Liver (tissue), 8 donors: ENCODE measurements at regions not wholly inside any gene's neighbourhood (a gene's known extent, or its start where the extent isn't known, plus 50 kb on each side); places are given as distances from the start of the nearest gene placed in this dataset.

ENCODE experiments used
- DNase-seq: peaks from one replicate; pipeline ENCODE4 v3.0.0-alpha.2; 2017; ENCODE audit warnings: low spot score
- H3K27ac ChIP-seq, 2 donors: one replicate each; pipeline ENCODE4 v1.7.0; 2013; ENCODE audit warnings: inconsistent platforms in 2 of 2, low read length in 2 of 2, control low read depth in 1 of 2, low read depth in 1 of 2, mild to moderate bottlenecking in 1 of 2
- H3K27me3 ChIP-seq, 4 donors: one replicate each; pipeline versions ENCODE4 v1.6.1 to v1.7.0; 2013; ENCODE audit warnings: low read length in 3 of 4, inconsistent platforms in 1 of 4, mild to moderate bottlenecking in 1 of 4, moderate library complexity in 1 of 4; ENCODE audit not compliant: control insufficient read depth in 4 of 4, insufficient read depth in 4 of 4
- H3K36me3 ChIP-seq, 4 donors: one replicate each; pipeline versions ENCODE4 v1.6.1 to v1.7.0; 2013; ENCODE audit warnings: low read length in 3 of 4, mild to moderate bottlenecking in 3 of 4, low read depth in 1 of 4, moderate library complexity in 1 of 4; ENCODE audit not compliant: control insufficient read depth in 4 of 4, insufficient read depth in 3 of 4
- H3K4me1 ChIP-seq, 4 donors: one replicate each; pipeline versions ENCODE4 v1.6.1 to v1.7.0; 2013; ENCODE audit warnings: low read length in 3 of 4, mild to moderate bottlenecking in 3 of 4, moderate library complexity in 1 of 4; ENCODE audit not compliant: control insufficient read depth in 4 of 4, insufficient read depth in 4 of 4
- H3K4me3 ChIP-seq, 3 donors: one replicate each; pipeline versions ENCODE4 v1.6.1 to v1.7.0; 2013; ENCODE audit warnings: low read length in 3 of 3, control low read depth in 1 of 3, low read depth in 1 of 3, mild to moderate bottlenecking in 1 of 3
- H3K9ac ChIP-seq, 2 donors: one replicate each; pipeline ENCODE4 v1.7.0; 2013; ENCODE audit warnings: low read length in 2 of 2, mild to moderate bottlenecking in 2 of 2, moderate library complexity in 2 of 2, control low read depth in 1 of 2, low read depth in 1 of 2
- H3K9me3 ChIP-seq, 4 donors: one replicate each; pipeline versions ENCODE4 v1.6.1 to v1.7.0; 2013; ENCODE audit warnings: low read length in 3 of 4; ENCODE audit not compliant: control insufficient read depth in 4 of 4
- ATF3 ChIP-seq: IDR thresholded peaks from 2 replicates; pipeline ENCODE4 v1.6.1; 2016; ENCODE audit warnings: antibody characterized with exemption
- CTCF ChIP-seq: fragments of 150-350 bp; IDR thresholded peaks from 2 replicates; pipeline ENCODE4 v1.5.1; 2017; ENCODE audit warnings: improper control_type of control experiment, low read depth, low read length; ENCODE audit not compliant: missing input control
- EGR1 ChIP-seq, 2 donors: IDR thresholded peaks; 2 replicates each; pipeline ENCODE4 v1.6.1; 2016 to 2018; ENCODE audit warnings: antibody characterized with exemption in 2 of 2, low read depth in 2 of 2
- FOXA1 ChIP-seq: IDR thresholded peaks from 2 replicates; pipeline ENCODE4 v1.6.1; 2016; ENCODE audit warnings: antibody characterized with exemption
- FOXA2 ChIP-seq: IDR thresholded peaks from 2 replicates; pipeline ENCODE4 v1.6.1; 2016; ENCODE audit warnings: antibody characterized with exemption
- GABPA ChIP-seq, 2 donors: IDR thresholded peaks in 1 of 2; conservative IDR thresholded peaks in 1 of 2; 2 replicates each; pipeline ENCODE4 v1.6.1; 2016; ENCODE audit warnings: antibody characterized with exemption in 2 of 2, mild to moderate bottlenecking in 1 of 2, moderate library complexity in 1 of 2
- HNF4A ChIP-seq, 2 donors: conservative IDR thresholded peaks; 2 replicates each; pipeline ENCODE4 v1.6.1; 2016; ENCODE audit warnings: antibody characterized with exemption in 2 of 2, mild to moderate bottlenecking in 2 of 2
- HNF4G ChIP-seq: IDR thresholded peaks from 2 replicates; pipeline ENCODE4 v1.6.1; 2016; ENCODE audit warnings: antibody characterized with exemption
- JUND ChIP-seq, 2 donors: IDR thresholded peaks; 2 replicates each; pipeline ENCODE4 v1.6.1; 2016; ENCODE audit warnings: antibody characterized with exemption in 2 of 2
- MAX ChIP-seq: IDR thresholded peaks from 2 replicates; pipeline ENCODE4 v1.6.1; 2016; ENCODE audit warnings: antibody characterized with exemption
- NR2F2 ChIP-seq: IDR thresholded peaks from 2 replicates; pipeline ENCODE4 v1.6.1; 2016; ENCODE audit warnings: antibody characterized with exemption
- RAD21 ChIP-seq, 2 donors: IDR thresholded peaks; 2 replicates each; pipeline ENCODE4 v1.6.1; 2016; ENCODE audit warnings: antibody characterized with exemption in 2 of 2, mild to moderate bottlenecking in 2 of 2
- RXRA ChIP-seq, 2 donors: IDR thresholded peaks; 2 replicates each; pipeline ENCODE4 v1.6.1; 2017 to 2018; ENCODE audit warnings: antibody characterized with exemption in 2 of 2, mild to moderate bottlenecking in 1 of 2
- SP1 ChIP-seq: IDR thresholded peaks from 2 replicates; pipeline ENCODE4 v1.6.1; 2018; ENCODE audit warnings: antibody characterized with exemption, mild to moderate bottlenecking
- TAF1 ChIP-seq: conservative IDR thresholded peaks from 2 replicates; pipeline ENCODE4 v1.6.1; 2016; ENCODE audit warnings: antibody characterized with exemption, mild to moderate bottlenecking
- YY1 ChIP-seq: IDR thresholded peaks from 2 replicates; pipeline ENCODE4 v1.6.1; 2016; ENCODE audit warnings: antibody characterized with exemption, mild to moderate bottlenecking
- ZBTB33 ChIP-seq: IDR thresholded peaks from 2 replicates; pipeline ENCODE4 v1.6.1; 2016; ENCODE audit warnings: antibody characterized with exemption
- WGBS: extraction: QIAGEN DNeasy Blood & Tissue Kit; methylation state at CpG from one replicate; pipeline ENCODE4 v1.1.7; 2013; 5-methylcytosine and 5-hydroxymethylcytosine counted together
- TF ChIP-seq, protein P1 (sequence below): IDR thresholded peaks from 2 replicates; pipeline ENCODE4 v1.6.1; 2016; ENCODE audit warnings: antibody characterized with exemption, mild to moderate bottlenecking
- donor health status: healthy.
- donor health status: healthy.
- donor health status: healthy.
- donor health status: healthy.
- donor health status: healthy.

GRCh38 chr2:155965415-155966063 is 367.0 kb downstream of the NR4A2 start:
- H3K9me3 ChIP-seq = no peaks in the 10 kb centered on the region
- H3K27me3 ChIP-seq = no peaks in the 10 kb centered on the region
- TF ChIP-seq ATF3 (no peak), HNF4A (conservative IDR thresholded peaks at IDR 0.05) (no peak), HNF4G (no peak), SP1 (no peak), FOXA2 (no peak), RXRA (IDR thresholded peaks at IDR 0.05) (no peak), ZBTB33 (no peak), FOXA1 (no peak), GABPA (IDR thresholded peaks at IDR 0.05 in 1 of 2, conservative IDR thresholded peaks at IDR 0.05 in 1 of 2) (no peak), TAF1 (no peak), MAX (no peak), YY1 (no peak), CTCF (no peak), RAD21 (IDR thresholded peaks at IDR 0.05) (no peak), EGR1 (IDR thresholded peaks at IDR 0.05; ENCODE audit: low read depth in 2 of 2) (no peak), JUND (IDR thresholded peaks at IDR 0.05) (no peak)
- H3K27ac ChIP-seq = no peak overlapping the region
- H3K36me3 ChIP-seq = no peaks in the 10 kb centered on the region
- DNase-seq = no peak
- WGBS = 88% methylated on average over 14 of the region's 14 CpGs
- H3K4me3 ChIP-seq = no peak overlapping the region
- H3K9ac ChIP-seq = no peak overlapping the region
- H3K4me1 ChIP-seq = no peaks in the 10 kb centered on the region

- Histone ChIP-seq H3K4me1 (no peaks in the 10 kb centered on the region), H3K9me3 (no peaks in the 10 kb centered on the region), H3K9ac (no peak overlapping the region), H3K27me3 (no peaks in the 10 kb centered on the region), H3K27ac (no peak overlapping the region), H3K4me3 (no peak overlapping the region), H3K36me3 (no peaks in the 10 kb centered on the region)
- no peak for TF ChIP-seq MAX
- TF ChIP-seq, protein P1, sequence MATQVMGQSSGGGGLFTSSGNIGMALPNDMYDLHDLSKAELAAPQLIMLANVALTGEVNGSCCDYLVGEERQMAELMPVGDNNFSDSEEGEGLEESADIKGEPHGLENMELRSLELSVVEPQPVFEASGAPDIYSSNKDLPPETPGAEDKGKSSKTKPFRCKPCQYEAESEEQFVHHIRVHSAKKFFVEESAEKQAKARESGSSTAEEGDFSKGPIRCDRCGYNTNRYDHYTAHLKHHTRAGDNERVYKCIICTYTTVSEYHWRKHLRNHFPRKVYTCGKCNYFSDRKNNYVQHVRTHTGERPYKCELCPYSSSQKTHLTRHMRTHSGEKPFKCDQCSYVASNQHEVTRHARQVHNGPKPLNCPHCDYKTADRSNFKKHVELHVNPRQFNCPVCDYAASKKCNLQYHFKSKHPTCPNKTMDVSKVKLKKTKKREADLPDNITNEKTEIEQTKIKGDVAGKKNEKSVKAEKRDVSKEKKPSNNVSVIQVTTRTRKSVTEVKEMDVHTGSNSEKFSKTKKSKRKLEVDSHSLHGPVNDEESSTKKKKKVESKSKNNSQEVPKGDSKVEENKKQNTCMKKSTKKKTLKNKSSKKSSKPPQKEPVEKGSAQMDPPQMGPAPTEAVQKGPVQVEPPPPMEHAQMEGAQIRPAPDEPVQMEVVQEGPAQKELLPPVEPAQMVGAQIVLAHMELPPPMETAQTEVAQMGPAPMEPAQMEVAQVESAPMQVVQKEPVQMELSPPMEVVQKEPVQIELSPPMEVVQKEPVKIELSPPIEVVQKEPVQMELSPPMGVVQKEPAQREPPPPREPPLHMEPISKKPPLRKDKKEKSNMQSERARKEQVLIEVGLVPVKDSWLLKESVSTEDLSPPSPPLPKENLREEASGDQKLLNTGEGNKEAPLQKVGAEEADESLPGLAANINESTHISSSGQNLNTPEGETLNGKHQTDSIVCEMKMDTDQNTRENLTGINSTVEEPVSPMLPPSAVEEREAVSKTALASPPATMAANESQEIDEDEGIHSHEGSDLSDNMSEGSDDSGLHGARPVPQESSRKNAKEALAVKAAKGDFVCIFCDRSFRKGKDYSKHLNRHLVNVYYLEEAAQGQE = no peak
- TF ChIP-seq JUND (IDR thresholded peaks at IDR 0.05) = no peak
- no peak for TF ChIP-seq CTCF
- no peak for TF ChIP-seq NR2F2
- no peak for TF ChIP-seq GABPA (IDR thresholded peaks at IDR 0.05 in 1 of 2, conservative IDR thresholded peaks at IDR 0.05 in 1 of 2)
- TF ChIP-seq TAF1 = no peak
- TF ChIP-seq FOXA1 = no peak
- no peak for TF ChIP-seq RXRA (IDR thresholded peaks at IDR 0.05)
- 85% methylated on average over 4 of the region's 4 CpGs for WGBS
- DNase-seq = no peak
Observed at GRCh38 chr2:155961641-155962040, 370.9 kb downstream of the NR4A2 start.
